Astrocyte (in vitro differentiated cells and primary cell): ENCODE measurements at regions not wholly inside any gene's neighbourhood (a gene's known extent, or its start where the extent isn't known, plus 50 kb on each side); places are given as distances from the start of the nearest gene placed in this dataset.

Experiments used
- EZH2 ChIP-seq: IDR thresholded peaks from 2 replicates; pipeline ENCODE4 v1.6.1; 2012; ENCODE audit warnings: mild to moderate bottlenecking, low read length, inconsistent platforms; ENCODE audit not compliant: insufficient read depth
- TF ChIP-seq, protein P1 (sequence below): IDR thresholded peaks from 2 replicates; pipeline ENCODE4 v1.5.1; 2011; ENCODE audit warnings: low read depth, mild to moderate bottlenecking, inconsistent platforms, low read length, moderate library complexity; ENCODE audit not compliant: insufficient read depth

GRCh38 chr6:1052262-1052661 lies 259.6 kb upstream of the FOXQ1 start:
- TF ChIP-seq, protein P1, sequence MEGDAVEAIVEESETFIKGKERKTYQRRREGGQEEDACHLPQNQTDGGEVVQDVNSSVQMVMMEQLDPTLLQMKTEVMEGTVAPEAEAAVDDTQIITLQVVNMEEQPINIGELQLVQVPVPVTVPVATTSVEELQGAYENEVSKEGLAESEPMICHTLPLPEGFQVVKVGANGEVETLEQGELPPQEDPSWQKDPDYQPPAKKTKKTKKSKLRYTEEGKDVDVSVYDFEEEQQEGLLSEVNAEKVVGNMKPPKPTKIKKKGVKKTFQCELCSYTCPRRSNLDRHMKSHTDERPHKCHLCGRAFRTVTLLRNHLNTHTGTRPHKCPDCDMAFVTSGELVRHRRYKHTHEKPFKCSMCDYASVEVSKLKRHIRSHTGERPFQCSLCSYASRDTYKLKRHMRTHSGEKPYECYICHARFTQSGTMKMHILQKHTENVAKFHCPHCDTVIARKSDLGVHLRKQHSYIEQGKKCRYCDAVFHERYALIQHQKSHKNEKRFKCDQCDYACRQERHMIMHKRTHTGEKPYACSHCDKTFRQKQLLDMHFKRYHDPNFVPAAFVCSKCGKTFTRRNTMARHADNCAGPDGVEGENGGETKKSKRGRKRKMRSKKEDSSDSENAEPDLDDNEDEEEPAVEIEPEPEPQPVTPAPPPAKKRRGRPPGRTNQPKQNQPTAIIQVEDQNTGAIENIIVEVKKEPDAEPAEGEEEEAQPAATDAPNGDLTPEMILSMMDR = no peak
- no peak for TF ChIP-seq EZH2
